NCI-H1048 (cell line): ENCODE measurements at regions not wholly inside any gene's neighbourhood (a gene's known extent, or its start where the extent isn't known, plus 50 kb on each side); places are given as distances from the start of the nearest gene placed in this dataset.
"Not testable (repeated sequence)": the region's sequence is repeated elsewhere in the genome, so short reads cannot be mapped to it uniquely, and the experiment has no call there.

Experiments used
- DNase-seq: peaks from one replicate; lab custom pipeline; 2025; lab: John Stamatoyannopoulos, UW

DNA sequence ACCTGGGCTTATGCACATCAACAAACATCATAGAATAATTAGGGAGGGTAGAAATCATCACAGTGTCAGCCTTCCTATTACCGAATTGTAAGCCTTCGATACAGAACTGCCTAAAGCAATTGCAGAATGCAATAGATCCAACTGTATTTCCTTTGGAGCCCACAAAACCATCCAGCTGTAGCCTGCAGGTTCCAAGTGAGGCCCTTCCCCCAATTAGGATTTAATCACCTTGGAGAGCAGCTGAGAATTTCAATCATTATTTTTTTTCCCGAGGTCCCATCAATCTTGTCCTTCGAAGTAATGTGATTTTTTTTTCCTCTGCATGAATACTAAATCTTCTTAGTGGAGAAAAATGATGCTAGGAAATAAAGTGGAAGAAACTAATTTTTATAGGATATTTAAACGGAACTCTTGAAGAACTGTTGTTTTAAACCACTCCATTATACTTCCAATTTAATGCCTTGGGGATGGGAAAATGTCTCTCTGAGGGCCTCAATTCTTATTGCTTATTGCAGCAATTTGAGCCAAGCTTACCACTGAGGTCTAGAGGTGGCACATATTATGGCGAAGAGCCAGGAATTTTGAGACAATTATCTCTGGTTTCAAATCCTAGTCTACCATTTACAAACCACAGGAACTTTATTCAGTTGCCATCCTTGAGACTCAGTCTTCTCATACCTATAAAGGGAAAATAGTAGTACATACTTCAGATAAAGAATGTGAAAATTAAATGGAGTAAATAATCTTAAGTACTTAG is 953.4 kb upstream of the IGFBP7 start:
- DNase-seq, result no peak

DNA sequence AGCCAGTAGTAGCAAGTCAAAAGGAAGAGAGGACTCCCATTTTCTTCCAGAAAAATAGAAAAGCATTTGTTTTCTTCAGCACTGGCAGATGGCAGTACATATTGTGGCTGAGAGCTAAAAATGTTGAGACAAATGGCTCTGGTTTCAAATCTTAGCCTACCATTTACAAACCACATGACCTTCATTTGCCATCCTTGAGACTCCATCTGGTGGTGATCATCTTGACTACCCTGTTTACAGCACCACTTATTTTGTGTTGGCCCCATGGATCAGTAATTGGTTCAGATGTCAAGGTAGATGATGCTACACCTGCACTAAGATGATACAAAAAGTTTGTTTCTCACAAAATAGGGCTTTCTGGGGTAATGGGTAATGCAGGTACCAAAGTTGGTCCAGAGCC is 951.8 kb upstream of the IGFBP7 start:
- no peak for DNase-seq

- DNase-seq, result no peak
These were observed 940.3 kb upstream of the IGFBP7 start for GRCh38 chr4:58050439-58050838.

GRCh38 chr4:58048491-58048890 is 938.3 kb upstream of the IGFBP7 start:
- no peak for DNase-seq

GRCh38 chr4:58042176-58042575 is 932.0 kb upstream of the IGFBP7 start:
- DNase-seq, result no peak

GRCh38 chr4:57993944-57994343 is 883.8 kb upstream of the IGFBP7 start:
- no peak for DNase-seq

- DNase-seq, result no peak
These were observed 879.2 kb upstream of the IGFBP7 start for GRCh38 chr4:57989430-57989829.

DNA sequence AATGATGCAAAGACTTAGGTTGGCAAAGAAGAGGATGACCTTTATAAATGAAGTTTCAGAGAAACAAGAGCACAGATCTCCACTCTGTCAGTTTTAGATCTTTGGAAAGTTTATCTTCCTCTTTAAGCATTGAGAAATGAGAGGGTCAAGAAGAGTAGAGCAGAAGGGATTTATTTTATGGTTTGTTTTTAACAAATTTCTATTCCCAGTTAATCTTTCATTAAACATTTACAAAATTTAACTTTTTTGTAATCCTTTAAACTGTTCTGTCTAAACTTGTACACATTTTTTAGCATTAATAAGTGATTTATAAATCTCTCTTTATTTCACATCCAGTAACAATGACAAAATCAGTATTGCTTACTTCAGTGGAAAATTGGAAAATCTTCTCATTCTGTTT is 875.0 kb upstream of the IGFBP7 start:
- no peak for DNase-seq

GRCh38 chr4:57981123-57981522 is 870.9 kb upstream of the IGFBP7 start:
- DNase-seq, result no peak

DNA sequence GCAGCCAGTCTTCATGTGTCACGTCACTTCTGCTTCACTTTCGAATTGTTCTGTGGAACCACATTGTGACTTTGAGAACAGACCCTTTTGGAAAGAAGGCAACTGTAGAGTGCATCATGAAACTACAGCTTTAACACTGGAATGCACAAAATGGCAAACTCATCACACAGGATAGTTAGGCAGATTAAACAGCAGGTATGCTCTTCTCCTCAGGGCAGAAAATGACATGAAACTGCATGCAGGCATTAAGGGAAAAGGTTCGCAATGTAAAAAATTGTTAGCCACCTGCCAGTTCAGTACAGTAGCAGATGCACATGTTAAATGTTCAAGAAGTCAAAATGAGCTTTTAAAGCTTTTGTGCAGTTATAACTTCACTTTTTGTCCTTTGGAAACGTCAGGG is 864.6 kb upstream of the IGFBP7 start:
- no peak for DNase-seq

- DNase-seq, result no peak
These were observed 863.6 kb upstream of the IGFBP7 start for GRCh38 chr4:57973819-57974218.

- DNase-seq, result no peak
These were observed 861.1 kb upstream of the IGFBP7 start for GRCh38 chr4:57971261-57971660.

- no peak for DNase-seq
These were observed 857.0 kb upstream of the IGFBP7 start for GRCh38 chr4:57966987-57967760.

DNA sequence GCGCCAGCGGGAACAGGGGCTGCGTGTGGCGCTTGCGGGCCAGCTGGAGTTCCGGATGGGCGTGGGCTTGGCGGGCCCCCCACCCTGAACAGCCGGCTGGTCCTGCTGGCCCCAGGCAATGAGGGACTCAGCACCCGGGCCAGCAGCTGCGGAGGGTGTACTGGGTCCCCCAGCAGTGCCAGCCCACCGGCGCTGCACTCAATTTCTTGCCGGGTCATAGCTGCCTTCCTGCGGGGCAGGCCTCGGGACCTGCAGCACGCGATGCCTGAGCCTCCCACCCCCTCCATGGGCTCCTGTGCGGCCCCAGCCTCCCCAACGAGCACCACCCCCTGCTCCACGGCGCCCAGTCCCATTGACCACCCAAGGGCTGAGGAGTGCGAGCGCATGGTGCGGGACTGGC is 855.2 kb upstream of the IGFBP7 start:
- not testable (repeated sequence) for DNase-seq

GRCh38 chr4:57945298-57945697 is 835.1 kb upstream of the IGFBP7 start:
- DNase-seq, result no peak

DNA sequence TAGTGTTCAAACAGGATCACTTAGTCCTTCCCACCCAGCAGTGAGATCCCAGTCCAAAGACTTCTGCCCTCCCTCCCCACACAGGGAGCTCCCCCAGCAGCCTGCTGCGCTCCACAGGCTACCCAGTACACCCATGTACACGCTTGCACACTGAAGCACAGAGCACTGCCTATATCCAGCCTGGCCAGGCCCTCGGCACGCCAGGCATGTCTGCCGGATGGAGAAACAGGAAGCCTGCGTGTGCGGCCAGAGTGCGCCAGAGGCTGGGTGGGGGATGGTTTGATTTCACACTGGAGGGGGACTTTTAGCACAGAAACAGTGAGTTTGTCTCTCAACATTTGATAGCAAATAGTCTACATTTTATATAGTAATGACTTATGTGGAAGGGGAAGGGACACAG is 833.5 kb upstream of the IGFBP7 start:
- DNase-seq, result no peak

DNA sequence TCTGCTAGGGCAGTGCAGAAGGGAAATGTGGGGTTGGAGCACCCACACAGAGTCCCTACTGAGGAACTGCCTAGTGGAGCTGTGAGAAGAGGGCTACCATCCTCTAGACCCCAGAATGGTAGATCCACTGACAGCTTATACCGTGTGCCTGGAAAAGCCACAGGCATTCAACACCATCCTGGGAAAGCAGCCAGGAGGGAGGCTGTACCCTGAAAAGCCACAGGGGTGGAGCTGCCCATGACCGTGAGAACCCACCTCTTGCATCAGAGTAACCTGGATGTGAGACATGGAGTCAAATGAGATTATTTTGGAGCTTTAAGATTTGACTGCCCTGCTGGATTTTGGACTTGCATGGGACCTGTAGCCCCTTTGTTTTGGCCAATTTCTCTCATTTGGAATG is 827.1 kb upstream of the IGFBP7 start:
- DNase-seq, result not testable (repeated sequence)

- no peak for DNase-seq
These were observed 816.1 kb upstream of the IGFBP7 start for GRCh38 chr4:57926311-57926710.

- no peak for DNase-seq
These were observed 814.8 kb upstream of the IGFBP7 start for GRCh38 chr4:57924951-57925350.

DNA sequence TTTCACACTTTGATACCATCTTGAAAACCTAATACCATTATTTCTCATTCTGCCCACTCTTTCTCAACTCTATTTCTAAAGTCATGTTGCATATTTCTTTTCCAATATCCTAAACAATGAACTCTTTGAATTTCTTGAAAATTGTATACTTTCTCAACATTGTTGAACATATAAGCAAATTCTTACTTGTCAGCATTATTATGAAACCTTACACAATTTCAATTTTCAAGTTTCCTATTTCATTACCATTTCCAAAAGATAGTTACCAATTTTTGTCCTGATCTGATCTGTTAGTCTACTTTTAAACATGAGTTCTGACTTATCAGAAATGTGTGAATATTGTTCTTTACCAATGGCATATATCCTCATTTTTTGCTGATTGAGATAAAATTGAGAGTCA is 806.3 kb upstream of the IGFBP7 start:
- no peak for DNase-seq

GRCh38 chr4:57911203-57911602 is 801.0 kb upstream of the IGFBP7 start:
- no peak for DNase-seq

GRCh38 chr4:57910151-57910550 is 800.0 kb upstream of the IGFBP7 start:
- DNase-seq, result no peak

DNA sequence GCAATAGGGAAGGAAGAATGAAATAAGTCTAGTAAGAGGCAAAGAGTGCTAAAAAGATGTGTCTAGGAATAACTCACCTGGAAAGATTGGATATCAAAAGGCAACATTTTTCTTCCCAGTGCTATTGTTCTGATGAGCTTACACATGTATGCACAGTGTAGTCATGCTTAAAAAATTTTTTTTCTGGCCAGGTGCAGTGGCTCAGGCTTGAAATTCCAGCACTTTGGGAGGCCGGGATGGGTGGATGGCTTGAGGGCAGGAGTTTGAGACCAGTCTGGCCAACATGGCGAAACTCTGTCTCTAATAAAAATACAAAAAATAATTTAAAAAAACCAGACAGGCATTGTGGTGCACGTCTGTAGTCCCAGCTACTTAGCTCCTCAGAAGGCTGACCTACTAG is 795.8 kb upstream of the IGFBP7 start:
- DNase-seq, result no peak

GRCh38 chr4:57877047-57877458 is 766.9 kb upstream of the IGFBP7 start:
- DNase-seq, result no peak
